Femur (tissue), 1 donor: ENCODE measurements at regions not wholly inside any gene's neighbourhood (a gene's known extent, or its start where the extent isn't known, plus 50 kb on each side); places are given as distances from the start of the nearest gene placed in this dataset.

Experiments used
- DNase-seq: peaks from one replicate; pipeline ENCODE4 v3.0.0-alpha.2; 2017

DNA sequence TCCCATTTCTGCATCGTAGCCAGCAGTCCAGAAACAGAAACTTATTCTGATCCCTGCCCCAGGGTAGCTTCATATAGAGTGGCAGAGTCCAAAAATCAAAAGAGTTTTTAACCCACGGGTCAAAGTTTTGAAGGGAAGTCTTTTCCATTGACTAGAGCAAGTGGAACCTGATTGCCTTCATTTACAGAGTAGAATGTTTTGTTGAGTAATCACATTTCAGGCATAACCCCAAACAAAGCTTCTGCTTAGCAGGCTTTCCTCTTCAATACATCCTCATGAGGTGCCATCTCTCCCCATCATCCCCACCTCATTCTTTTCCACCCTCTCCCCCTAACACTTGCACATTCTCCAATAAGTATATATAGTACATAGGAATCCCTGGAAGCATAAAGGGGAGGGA, 516.0 kb upstream of the FBXO33 start:
- no peak for DNase-seq

DNA sequence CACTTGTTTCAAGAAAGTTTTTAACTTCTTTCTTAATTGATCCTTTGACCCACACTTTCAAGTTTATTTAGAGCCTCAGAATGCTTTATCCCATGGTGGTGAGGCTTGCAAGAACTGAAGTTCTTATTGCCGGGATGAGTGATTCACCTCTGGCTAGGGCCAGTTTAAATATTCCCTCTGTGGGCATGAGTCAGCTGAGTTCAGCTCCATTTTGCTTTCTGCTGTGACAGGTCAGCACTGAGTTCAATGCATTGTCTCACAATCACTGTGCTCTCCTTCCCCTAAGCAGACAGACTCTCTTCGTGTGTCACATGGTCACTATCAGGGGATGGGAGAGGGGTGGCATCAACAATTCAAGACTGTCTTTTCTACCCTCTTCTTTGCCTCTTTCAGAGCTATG, 514.6 kb upstream of the FBXO33 start:
- DNase-seq: no peak

DNA sequence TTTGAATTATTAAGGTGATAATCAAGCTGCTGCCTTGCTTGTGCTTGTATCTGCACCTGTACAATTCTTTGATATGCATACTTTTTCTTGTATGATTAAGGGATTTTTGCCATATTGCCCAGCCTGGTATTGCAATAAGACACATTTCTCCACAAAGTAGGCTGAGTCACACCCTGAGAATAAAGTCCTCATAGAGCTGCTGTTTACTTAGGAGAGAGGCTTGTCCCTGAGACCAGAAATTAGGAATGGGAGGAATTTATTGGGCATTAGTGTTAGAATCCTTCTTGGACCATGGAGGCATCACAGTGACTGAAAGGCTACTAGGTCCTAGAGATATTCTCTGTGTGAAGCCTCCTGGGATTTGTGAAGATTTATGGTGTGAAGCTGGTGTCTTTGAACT, 506.8 kb upstream of the FBXO33 start:
- no peak for DNase-seq

DNA sequence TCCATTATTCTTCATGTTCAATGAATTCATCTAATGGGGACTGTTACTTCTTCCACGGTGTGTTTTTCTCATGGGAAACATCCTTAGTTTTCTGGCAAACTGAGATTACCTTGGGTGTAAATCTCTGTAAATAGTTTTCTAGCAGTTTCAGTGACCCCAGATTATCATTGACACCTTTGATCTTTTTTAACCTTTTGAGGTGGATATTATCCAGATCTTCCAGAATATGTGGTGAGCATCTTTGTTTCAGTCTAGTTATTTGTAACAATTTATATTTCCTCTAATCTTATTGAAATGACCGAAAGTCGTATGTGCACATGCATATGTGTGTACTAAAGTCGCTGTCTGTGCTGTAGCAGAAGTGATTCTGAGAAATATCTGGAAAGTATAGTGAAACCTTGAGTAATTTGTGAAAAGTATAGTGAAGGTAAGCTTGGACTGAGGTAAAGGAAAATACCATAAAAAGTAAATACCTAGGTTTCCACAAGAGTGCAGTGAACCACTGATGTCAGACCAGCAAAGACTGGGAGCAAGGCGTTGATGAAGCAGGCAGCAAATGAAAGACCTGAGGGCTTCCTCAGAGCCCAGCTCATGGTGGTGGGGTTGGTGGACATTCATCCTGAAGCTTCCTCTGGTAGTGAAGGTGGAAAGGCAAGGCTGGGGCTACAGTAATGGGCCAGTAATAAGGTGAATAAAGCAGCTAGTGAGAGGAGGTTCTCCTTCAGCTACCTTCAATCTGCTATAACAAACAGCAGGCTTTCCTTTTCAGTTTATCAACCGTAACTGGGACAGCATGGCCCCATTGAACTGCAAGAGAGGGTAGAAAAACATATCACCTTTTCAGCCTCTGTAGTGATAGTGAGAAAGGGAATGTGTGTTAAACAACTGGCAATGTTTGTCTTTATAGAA, 480.2 kb upstream of the FBXO33 start:
- DNase-seq: no peak

DNA sequence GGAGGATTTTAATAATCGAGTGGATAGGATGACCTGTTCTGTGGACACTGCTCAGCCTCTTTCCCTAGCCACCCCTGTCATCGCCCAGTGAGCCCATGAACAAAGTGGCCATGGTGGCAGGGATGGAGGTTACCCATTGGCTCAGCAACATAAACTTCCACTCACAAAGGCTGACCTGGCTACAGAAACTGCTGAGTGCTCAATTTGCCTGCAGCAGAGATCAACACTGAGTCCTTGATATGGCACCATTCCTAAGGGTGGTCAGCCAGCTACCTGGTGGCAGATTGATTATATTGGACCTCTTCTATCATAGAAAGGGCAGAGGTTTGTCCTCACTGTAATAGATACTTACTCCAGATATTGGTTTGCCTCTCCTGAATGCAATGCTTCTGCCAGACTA, 465.4 kb upstream of the FBXO33 start:
- DNase-seq: no peak

DNA sequence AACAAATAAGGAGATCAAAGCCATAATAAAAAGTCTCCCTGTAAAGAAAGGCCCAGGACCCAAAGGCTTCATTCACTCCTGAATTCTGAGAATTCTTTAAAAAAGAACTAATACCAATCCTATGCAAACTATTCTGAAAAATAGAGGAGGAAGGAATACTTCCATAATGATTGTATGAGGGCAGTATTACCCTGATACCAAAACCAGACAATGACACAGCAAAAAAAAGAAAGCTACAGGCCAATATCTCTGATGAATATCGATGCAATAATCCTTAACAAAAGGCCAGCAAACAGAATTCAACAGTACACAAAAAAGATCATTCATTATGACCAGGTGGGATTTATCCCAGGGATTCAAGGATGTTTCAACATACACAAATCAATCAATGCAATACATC, 457.8 kb upstream of the FBXO33 start:
- no peak for DNase-seq

DNA sequence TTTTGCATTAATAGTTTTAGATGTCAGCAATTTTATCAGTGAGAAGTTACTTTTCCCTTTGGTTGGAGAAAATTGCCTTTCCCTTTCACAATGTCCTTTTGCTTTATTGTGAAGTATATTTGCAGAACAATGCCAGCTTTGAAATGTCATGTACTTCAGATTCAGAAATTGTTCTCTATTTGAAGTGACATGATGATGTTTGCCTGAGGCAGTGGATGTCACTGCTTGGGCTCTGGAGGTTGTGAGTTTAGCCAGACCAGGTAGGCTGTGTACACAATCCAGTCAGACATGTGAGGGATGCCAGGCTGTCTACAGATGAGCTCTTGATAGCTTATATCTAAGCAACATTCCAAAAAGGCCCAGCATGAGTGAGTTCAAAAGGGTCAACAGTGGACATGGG, 451.9 kb upstream of the FBXO33 start:
- no peak for DNase-seq

DNA sequence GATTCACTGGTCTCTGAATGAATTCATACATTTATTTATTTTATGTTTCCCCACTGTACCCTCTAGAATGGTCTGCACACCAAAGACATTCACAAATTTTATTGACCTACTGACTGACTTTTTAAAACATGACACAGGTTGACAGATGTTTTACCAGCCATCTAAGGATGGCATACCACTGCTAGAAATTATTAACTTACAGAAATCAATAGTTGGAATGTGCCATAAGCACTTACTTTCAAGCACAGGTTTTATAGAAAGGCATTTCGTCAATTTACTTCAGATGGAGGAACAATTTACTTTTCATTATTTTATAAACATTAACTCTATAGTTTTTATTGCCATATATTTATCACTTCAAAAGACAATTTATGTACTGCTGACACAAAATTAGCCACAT, 448.7 kb upstream of the FBXO33 start:
- no peak for DNase-seq

DNA sequence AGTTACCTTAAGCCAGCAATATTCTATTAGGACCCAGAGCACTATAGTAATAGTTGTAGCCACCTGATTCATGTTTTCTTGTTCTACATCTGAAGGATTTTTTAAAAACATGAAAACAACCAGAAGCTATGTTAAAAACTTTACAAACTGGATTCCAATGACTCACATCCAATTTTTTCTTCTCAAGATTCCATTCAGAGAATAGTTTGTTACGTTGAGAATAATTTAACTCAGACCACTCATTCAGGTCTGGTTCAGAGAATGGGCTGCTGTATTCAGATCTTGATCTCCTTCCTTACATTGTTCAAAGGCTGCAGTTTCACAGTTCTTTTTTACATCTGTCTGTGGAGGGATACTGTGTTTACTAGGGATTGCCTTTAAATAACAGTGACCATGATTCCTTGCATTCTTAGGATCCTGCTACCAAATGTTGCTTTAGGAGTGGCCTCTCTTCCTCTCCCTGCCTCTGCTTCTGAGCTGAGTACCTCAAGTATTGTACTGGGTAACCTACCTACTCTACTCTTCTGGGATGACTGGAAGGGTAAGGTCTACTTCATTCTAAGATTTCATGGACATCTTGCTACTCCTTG, 448.0 kb upstream of the FBXO33 start:
- DNase-seq: no peak

DNA sequence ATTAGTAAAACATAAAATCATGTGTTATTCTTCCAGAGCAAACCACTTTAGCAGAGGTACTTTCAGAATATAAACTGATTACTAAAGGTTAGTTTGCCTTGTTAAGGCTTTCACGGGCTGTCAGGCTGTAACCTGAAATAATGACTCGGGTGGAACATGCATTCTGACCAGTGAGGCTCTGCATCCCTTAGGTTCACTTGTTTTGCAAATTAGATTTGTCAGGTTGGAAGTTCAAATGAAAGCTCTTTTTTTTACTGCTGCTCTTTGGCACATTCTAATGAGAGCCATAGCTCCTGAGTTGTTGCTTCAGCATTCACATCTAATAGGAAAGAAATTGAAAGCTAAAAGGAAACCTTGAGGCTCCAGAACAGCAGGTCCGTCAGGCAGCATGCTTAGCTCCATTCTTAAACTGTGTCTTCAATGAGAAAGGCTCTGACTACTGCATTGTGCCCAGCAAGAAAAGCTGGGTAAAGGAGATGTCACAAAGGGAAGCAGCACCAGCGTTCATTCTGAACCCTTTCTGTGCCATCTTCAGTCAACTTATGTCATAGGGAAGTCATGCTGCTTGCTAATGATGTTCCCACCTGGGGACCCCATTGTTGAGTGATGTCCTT, 445.5 kb upstream of the FBXO33 start:
- no peak for DNase-seq

DNA sequence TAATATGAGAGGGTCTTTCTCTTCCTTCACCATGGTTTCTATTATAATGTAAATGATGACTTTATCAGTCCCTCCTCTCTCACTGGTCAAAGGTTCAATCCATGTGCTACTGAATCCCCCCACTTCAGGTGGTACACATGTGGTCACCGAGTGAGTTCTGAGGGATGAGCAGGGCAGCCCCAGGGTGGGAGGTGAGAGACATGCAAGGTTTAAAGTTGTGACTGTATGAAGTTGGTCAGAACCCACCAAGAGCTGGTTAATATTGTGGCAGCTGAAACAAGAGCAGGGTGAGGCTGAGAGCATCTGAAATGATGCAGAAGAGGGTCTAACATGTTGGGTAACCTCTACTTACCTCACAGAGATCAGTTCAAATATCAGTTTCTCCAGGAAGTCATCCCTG, 444.7 kb upstream of the FBXO33 start:
- DNase-seq: no peak

DNA sequence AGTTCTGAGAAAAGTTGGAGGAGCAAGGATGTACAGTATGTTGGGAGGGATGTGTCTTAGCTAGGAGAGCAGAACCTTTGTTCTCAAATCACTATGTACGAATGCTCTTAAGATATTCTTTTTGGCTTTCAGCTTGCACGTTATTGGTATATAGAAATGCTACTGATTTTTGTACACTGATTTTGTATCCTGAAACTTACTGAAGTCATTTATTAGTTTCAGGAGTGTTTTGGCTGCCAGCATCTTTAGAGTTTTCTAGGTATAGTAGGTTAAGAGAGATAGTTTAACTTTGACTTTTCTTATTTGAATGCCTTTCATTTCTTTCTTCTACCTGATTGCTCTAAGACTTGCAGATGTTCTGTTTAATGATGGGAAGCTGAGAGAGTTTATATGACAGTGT, 442.8 kb upstream of the FBXO33 start:
- DNase-seq: no peak

DNA sequence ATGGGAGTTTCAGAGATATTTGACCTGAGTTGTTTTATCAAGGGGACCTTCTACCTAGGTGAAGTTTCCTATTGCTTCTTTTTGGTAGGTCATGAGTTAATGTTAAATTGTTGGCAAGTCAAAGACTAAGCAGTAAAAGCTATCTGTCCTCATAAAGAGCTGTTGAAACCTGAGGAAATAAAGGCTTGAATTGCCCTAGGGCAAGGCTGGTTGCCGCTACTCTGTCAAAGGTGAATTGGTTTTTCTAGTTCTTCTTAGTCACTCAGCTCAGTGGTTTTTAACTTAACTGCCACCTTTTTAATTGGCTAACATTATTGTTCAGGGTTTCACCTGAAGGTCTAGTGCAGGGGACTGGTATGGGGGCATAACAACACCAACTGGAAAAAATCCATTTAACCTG, 441.6 kb upstream of the FBXO33 start:
- DNase-seq: no peak

DNA sequence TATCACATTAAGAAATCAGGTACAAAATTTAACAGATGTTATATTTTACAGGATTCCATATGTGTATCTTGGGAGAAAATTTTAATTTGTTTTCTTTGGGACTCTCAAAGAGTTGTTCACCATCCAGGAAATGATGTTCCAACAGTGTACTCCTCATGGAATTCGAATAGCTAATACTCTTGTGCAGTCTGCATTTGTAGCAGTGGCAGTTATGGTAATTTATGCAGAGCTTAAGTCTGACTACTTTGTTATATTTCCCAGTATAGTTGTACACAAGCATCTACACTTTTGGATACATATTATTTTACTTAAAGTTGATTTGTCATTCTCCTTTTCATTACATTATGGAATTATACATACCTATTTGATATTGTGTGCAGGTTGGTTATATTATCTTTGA, 436.7 kb upstream of the FBXO33 start:
- no peak for DNase-seq

DNA sequence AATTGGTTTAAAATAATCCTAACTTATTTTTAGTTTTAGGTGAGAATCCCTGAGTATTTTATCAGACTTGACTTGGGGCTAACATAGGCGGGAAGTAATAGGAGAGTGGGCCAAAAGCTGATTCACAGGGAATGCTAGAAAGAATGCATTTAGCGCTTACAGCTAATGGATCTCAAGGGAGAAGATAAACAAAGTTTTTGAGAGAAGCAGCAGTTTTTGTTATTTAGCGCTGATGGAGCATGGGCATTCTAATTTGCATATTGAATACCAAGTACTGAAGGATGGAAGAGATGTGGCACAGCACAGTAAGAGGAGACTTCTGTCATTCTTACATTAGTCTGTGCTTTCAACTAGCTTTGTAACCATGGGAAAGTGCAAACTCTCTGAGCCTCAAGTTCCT, 436.0 kb upstream of the FBXO33 start:
- DNase-seq: no peak

DNA sequence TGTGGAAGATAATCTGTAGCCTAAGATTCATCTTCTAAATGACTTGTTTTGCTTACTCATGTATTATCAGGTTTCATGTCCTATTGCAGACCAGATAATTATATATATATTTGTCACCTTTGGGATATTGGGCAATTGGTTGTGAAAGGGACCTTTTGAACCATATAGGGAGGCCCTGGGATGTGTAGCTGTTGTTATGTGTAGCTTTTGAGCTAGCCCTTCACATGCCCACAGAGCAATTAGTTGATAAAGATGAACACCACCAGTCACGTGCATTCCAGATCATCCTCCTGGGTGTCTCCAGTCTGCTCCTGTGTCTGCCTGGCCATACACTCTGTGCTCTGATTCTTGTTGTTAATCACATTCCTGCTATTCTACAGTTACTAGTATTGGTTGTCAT, 431.2 kb upstream of the FBXO33 start:
- DNase-seq: no peak

DNA sequence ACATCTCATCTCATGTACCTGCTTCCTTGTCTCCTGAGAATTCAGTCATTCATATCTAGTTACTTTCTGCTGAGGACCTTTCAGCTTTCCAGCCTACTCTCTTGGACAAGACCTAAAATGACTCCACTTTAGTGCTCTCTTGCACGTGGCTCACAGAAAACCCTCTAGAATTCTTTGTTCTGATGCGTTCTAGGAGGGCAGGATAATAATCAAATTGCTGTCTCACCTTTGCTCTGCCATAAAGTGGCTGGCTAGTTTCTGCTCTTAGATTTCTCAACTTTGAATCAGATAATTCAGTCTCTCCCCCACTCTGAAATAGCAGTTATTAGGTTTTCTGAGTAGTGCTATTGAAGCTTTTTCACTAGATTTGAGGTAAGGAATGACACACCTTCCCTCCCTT, 429.5 kb upstream of the FBXO33 start:
- no peak for DNase-seq

DNA sequence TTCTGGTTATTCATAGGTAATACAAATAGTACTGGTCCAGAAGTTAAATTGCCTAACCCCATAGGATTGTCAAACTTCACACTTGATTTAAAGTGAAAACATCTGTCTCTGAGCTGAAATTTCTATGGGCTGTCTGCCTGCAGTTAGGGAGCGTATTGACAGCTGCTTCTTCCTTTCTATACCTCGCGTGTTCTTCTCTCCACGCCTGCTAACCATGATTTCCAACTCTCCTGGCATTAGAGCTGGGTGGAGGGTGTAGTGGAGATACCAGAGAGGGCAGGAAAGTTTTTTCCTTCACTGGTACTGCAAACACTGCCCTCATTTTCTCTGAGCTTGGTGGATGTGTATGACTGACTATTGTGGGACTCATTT, 429.0 kb upstream of the FBXO33 start:
- no peak for DNase-seq

DNA sequence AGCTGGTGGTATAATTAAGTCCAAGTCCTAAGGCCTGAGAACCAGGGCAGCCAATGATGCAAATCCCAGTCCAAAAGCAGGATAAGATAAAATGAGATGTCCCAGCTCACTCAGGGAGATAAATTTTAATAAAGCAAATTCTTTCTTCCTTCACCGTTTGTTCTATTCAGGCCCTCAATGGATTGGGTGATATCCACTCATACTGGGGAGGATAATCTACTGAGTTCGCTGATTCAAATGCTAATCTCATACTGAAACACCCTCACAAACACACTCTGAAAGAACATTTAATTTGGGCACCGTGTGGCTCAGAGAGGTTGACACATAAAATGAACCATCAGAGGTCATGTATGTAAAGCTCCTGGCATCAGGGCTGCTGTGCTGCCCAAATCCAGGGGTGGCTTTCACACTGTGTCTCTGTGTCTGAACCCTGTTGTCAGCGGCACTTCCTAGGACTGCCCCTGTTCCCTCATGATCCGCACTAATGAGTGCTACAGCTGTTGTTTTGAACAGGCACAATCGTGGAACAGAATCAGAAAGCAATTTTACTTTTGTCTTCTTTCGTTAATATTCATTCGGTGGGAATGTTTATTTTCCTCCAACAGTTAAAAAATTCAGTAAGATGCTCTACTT, 428.5 kb upstream of the FBXO33 start:
- DNase-seq: no peak

DNA sequence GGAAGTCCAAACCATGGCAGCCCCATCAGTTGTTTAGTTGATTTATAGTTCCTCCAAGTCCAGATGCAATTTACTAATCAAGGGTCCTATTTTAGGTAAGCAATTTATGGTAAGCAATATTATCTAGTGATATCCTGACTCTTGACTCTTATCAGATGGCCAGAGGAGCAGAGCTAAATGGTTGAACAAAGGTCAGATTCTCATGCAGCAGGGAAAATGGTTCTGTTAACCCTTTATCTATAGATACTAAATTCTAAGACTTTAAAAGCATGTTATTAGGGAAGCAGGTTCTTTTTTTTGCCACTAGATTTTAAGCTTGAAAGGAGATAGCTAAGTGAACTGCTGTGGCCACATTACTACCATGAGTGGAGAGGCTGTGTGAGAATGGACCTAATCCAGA, 427.1 kb upstream of the FBXO33 start:
- DNase-seq: no peak

DNA sequence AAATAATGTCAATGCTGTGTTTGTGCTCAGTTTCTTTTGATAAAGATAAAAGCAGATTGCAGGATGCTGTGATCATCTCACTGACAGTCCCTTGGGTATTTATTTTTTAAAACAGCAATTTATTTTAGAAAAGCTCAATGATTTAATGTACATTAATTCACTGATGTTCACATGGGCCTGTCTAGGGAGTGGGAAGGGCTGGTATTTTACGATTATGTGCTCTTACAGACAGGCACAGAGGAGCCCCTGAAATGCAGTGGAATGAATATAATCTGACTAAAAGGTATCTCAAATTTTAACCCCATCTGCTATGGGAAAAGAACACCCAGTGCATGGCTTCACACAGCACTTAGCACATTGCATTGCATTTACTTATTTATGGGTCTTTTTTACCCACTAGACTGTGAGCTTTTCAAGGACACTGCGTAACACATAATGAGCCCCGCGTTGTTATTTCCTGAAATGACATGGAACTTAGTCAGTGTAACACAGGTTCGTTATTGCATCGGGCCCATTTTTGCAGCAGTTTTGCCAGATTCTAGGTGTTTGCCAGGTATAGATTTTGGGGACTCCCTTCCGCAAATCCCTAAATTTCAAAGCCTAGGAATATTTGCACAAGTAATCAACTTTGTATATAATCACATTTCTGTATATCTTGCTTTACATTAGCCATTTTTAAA, 425.3 kb upstream of the FBXO33 start:
- DNase-seq: no peak

DNA sequence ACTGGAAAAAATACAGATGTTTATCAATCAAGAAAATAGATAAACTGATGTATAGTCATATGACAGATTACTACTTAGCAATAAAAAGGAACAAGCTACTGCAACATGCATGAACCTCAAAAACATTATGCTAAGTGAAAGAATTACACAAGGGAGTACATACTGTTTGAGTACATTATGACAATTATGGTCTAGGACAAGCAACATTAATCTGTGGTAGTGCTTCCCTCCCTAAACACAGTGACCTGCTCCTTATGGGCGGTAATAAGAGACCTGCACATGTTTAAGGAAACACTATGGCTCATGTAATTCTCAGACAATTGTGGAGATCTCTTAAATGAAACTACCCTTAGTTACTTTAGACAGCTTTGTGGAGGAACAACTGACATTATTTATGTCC, 421.2 kb upstream of the FBXO33 start:
- DNase-seq: no peak

DNA sequence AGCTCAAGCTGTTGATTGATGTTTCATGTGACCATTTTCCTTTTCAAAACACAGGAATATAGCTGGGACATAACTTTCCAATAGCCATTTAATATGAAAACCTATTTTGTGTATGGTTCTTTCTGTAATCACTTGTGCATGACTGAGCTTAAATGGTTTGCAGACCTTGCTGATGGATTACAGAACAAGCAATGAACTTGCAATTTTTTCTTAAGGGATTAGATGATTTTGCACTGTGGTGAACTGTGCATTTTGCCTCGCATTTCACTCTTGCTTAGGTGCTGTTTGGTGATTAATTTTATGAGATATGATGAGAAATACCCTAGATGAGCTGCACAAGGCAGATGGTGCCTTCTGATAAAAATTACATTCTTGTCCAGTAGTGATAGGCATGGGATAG, 419.0 kb upstream of the FBXO33 start:
- DNase-seq: no peak
